HT-29 (cell line): ENCODE measurements at regions not wholly inside any gene's neighbourhood (a gene's known extent, or its start where the extent isn't known, plus 50 kb on each side); places are given as distances from the start of the nearest gene placed in this dataset.
"Not testable (repeated sequence)": the region's sequence is repeated elsewhere in the genome, so short reads cannot be mapped to it uniquely, and the experiment has no call there.

Experiments used
- DNase-seq: peaks from one replicate; pipeline ENCODE4 v3.0.0-alpha.2; 2015; ENCODE audit warnings: low spot score

DNA sequence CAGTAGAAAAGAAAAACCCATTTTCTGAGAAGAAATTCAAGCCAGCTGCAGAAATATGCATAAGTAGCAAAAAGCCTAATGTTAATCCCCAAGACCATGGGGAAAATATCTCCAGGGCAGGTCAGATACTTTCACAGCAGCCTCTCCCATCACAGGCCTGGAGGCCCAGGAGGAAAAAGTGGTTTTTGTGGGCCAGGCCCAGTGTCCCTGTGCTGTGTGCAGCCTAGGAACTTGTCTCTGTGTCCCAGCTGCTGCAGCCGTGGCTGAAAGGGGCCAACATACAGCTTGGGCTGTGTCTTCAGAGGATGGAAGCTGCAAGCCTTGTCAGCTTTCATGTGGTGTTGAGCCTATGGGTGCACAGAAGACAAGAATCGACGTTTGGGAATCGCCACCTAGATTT is 581.0 kb downstream of the C4orf33 start:
- DNase-seq = no peak

DNA sequence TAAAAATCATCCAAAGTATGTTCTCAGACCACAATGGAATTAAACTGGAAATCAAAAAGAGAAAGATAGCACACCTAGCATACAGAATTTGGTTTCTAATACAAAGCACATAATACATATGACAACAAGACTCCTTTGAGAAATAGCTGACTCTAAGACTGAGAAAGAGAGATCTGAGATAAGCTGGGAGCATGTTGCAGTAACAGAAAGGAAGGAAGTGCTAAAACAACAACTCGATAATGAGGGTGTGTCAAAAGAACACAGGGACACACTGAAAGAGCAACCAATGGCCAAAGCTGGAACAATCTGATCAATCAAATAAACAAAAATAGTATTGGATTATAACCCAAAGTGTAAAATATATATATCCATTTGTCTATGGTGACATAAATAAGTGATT is 586.6 kb downstream of the C4orf33 start:
- no peak for DNase-seq

DNA sequence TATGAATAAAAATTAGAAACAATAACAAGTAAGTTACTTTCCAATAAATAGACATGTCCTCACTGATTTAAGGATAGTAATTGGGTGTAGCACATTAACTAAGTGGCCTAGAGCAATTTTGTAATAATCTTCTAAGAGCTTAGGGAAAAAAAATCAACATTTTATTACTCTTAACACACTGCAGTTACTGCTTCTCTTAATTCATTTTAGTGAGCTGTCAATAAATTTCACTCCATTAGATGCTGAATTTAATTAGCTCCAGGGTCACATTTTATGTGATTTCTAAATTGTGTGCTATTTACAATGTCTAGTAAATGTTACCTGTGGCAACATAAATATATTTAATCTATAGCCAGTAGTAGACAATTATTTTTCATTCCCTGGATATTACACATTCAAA is 612.0 kb downstream of the C4orf33 start:
- no peak for DNase-seq

DNA sequence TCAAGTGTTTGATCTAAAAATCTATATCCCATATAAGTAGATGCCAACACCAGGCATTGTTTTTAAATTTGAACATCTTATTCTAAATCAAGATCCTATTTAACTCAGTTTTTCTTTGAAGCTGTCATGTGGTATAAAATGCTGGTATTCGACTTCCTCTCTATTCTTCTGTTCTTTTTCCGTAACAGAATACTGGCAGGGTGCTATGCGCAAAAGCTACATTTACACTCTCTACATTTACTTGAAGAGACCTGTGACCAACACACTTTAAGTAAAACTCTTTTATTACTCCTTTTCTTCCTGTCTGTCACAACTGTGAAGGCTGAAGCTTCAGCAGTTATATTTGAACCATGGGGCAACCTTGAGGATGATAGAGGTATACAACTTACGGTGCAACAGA is 612.8 kb downstream of the C4orf33 start:
- DNase-seq = no peak

DNA sequence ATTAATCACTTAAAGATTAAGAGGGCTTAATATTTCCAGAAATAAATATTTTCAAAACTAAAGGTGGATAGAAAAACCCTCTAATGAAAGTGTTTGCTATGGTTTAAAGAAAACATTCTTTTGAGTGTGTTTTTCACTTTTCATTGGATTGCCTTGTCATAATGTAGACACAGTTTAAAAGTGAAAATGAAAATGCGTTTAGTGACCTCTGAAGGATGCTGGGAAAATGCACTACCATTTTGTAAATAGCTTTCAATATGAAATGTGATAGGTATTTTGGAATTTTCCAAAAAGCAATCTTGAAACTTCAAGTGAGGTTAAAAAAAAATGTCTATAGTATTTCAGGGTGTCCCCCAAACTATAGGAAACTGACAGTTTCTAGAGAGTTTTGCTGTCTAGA is 642.2 kb downstream of the C4orf33 start:
- DNase-seq = no peak

DNA sequence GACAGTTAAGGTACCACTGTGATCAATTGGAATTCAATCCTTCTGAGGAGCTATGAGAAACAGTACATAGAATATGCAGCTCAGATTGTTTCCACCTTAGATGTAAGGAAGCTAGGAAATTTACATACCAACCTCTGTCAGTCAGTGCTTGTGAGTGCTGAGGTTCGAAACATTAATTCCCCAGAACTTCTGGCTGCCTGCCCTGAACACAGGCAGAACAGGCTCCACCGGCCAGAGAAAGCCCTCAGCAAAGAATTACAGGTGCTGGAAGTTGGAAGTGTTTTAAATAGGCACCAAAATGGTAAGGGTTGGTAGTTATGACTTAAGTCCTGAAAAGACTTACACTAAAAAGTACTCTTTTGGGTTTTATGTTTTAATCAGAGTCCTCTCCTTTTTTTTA is 651.8 kb downstream of the C4orf33 start:
- DNase-seq = no peak

DNA sequence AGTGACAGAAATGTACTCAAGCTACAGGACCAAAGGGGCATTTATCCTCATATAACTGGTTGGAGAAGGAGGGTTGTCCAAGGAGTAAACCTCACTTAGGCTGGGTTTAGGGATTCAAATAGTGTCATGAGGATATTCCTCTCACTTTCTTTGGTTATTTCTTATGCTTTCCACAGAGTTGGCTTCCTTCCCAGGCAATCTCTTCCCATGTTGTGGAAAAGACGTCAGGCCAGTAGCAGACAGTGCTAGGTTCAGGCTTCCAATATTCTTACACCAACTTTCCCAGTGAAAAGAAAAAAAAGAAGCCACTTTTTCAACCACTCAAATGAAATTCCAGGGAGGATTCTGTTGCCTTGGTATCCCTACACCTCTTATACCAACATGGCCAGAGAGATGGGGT is 653.0 kb downstream of the C4orf33 start:
- DNase-seq = no peak

DNA sequence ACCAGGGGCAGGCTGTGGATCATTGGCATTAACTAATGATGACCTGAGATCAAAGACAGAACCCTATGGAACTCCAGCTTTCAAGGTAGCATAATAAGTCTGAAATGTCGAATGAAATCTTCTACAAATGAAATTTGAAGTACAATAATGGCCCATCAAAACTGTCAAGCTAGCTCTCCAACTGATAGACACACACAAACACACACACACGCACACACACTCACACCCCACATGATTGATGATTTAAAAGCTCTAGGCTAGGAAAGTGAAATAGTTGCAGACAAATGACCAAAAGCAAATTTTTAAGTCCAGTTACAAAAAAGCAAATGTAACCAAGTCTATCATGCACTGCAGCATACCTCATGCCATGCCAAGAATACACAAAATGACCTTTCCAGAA is 655.7 kb downstream of the C4orf33 start:
- no peak for DNase-seq

DNA sequence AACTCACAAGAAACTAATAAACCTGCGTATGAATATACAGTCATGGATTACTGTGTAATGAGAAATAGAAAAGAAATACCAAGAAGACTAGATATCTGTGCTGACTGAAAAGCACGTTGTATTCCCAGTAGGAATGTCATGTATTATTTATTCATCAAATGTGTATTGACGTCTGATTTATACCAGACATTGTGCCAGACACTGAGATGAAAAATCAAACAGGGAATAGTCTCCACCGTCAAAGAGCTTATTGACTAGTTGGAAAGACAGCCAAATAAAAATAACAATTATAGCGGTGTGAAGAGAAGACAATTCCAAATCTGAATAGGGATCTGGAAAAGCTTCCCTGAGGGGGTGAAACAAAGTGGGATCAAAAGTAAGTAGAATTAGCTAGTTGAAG is 687.6 kb downstream of the C4orf33 start:
- DNase-seq = no peak

DNA sequence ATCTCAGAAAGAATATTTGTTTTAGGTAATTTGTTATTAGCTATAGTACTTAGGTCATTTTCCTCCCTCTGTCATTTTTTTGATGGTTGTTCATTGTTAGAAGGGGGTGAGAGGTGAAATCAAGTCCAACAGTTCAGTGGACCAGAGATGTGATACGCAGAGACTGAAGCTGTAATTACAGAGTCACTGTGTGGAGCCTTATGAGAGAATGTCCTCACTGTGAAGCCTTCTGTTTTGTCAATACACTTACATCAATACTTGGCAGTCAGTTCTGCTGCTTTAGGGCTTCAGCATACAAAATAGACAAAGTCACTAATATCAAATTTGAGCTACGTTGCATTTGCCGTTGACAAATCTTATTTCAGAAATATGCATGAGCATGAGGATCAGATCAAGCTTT is 692.5 kb downstream of the C4orf33 start:
- no peak for DNase-seq

DNA sequence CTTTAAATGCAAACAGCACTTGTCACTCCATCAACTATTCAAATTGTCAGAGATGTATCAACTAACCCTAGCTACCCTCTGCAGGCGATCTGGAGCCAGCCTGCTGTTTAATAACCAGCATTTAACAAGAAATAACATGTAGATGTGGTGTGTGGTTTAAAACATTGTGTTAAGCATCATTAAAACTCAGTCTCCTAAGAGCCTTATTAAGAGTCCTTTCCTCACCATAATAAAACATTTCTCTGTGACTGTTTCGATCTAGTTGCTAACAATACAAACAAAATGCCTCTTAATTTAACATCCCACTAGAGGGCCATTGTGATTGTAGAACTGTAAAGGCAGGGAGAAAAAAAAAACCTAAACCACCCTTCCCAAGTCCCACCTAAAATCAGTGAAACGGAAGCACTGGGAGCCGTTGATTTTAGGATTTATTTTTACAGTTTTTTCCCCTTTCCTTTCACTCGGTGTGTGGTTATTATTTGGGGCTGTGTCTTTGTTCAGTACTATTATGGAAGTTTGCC is 708.6 kb downstream of the C4orf33 start:
- no peak for DNase-seq

DNA sequence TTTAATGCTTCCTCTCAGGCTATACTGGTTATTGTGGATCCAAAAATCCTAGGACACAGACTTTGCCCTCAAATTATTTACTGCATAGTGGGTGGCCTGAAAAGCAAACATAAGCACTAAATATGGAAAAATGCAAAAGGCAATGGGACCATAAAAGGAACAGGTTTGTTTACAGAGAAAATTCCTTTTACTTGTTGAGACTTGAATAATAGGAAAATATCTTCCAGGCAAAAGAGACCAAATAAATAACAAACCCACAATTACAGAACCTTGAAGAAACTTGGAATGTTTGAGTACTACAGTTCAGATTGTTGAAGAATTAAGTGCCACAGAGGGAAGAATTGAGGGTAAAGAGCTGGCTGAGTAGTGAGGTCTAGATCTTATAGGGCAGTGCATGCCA is 711.0 kb downstream of the C4orf33 start:
- DNase-seq = no peak

DNA sequence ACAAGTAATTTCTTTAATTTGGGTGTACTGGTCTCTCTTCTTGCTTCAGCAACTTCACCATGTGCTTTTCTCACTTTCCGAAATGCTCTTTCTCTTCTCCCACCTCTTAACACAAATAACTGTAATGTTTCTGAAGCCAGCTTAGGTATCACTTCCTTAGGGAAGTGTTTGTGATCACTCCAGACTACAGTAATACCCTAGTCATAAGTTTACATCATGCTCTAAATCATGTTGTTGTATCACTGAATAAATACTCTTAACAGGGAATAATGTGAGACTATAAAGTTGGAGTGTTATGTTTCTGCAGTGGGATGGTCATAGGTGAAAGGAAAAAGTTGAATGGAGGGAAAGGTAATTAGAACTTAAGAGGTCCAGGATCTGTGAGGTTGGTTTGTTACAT is 712.3 kb downstream of the C4orf33 start:
- DNase-seq = no peak

DNA sequence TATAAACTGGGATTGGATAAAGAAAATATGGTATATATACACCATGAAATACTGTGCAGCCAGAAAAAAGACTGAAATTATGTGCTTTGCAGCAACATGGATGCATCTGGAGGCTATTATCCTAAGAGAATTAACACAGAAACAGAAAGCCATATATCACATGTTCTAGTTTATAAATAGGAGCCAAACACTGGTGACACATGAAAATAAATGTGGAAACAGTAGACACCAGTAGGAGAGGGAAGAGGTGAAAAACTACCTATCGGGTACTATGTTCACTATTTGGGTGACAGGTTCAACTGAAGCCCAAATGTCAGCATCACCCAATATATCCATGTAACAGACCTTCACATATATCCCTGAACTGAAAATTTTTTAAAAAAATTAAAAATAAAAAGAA is 725.1 kb downstream of the C4orf33 start:
- no peak for DNase-seq

DNA sequence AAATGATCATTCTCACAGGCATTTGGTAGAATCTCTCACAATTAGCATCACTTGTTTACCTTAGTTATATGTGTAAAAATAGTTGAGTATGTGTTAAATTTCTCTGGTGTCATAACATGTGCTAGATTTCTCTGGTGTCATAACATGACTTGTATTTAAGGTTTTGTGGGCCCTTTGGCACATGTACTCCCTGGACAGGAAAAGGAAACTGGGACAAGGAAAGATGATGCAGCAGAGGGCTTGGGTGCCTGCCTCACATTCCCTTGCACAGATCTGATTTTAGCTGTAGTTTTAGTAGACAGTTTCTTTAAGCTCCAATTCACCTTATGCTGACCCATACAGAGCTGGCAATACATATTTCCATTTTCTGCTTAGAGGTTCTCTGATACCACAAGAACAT is 726.0 kb downstream of the C4orf33 start:
- no peak for DNase-seq

DNA sequence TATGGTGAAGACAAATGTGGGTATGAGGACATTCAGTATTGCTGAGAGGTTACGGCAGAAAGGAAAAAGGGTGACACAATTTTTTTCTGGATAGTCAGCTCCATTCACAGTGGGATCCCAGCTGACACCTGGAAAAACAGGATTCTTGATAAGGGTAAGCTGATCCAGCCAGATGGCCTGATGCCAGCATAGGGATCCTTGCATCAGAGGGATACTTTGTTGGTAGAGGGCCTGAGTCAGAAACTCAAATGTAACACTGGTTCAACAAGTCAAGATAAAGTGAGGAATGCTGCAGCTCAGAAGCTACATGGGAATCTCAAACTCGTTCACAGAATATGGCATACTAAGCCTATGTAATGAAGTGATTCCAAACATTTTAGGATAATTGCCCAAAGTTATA is 726.7 kb downstream of the C4orf33 start:
- no peak for DNase-seq

DNA sequence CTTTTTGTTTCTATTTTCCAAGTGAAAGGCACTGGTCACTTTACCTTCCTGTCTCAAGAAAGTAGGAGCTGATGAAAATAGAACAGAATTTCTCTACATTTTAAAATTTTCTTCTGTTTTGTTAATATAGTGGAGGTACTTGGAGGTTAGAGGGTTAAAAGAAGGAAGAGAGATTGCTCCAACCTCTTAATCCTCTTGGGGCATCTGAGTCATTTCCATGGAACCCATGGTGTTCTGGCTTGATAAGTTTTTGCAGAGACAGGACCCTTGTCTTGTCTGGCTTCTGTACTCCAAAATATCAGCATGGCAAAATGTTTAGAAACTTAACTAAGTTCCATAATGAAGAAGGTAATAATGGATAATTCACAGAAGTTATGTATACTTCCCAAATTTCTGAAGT is 727.2 kb downstream of the C4orf33 start:
- DNase-seq = no peak

DNA sequence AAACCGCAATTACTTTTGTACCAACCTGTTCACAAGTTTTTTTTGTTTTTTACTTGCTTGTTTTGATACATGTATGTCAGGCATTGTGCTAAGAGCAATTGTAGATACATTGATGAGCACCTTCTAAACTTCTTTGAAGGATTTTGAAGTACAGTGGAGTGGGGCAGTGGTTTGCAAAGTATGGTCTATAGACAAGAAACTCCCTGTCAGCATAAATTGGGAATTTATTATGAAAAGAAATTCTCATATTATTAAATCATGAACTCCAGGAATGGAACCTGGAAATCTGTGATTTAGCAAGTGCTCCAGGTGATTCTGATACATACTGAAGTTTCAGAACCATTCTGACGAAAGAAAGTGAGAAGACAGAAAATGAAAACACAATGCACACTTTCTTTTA is 733.4 kb downstream of the C4orf33 start:
- no peak for DNase-seq

DNA sequence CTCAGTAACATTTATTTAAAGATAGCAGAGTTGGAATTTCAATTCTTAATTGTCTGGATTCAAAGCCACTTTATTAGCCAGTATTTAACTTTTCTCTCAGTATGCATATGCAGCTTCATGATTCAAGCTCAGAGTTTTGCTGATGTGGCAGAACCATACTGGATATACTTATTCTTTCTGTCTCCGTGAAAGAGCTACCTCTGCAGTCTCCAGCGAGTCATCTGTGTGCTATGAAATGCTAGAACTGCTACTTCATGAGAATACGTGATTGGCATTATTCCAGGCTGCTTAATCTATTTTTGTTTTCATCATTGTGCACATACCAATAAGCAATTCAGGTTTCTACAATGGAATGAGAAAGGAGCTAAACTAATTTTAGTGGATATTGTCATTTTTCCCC is 743.7 kb downstream of the C4orf33 start:
- no peak for DNase-seq

DNA sequence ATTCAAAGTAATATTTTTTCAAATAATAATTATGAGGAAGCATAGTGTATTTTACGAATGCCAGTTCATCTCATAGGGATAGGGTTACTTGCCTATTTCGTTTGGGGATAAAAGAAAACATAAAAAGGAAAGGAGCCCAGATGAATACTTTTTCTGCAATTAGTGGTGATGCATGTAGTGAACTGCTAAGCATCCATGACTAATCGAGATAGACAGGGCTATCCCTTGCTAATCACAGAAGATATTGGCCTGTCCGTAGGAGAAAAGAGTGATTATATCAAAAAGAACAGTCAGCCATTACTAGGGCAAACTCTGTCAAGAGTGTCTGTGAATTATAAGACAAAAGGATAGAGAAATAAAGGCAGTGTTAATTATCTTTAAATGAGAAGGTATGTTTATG is 746.1 kb downstream of the C4orf33 start:
- no peak for DNase-seq

DNA sequence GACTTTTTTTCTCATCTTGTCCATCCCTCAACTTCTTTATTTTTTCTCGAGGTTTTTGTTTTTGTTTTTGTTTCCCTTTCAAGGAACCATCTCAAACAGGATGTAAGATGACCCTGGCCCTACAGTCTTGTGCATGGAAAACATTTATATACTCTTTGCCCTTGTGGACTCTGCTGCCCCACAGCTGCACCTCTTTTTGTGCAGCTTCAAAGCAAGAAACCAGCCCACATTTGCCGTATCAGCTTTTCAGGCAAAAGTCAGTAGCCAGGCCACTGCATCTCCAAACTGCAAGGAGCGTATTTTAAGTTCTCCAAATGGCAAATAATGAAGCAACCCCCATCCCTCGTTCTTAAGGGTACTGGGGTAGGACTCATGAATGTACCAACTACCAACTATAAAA is 756.5 kb downstream of the C4orf33 start:
- DNase-seq = no peak

DNA sequence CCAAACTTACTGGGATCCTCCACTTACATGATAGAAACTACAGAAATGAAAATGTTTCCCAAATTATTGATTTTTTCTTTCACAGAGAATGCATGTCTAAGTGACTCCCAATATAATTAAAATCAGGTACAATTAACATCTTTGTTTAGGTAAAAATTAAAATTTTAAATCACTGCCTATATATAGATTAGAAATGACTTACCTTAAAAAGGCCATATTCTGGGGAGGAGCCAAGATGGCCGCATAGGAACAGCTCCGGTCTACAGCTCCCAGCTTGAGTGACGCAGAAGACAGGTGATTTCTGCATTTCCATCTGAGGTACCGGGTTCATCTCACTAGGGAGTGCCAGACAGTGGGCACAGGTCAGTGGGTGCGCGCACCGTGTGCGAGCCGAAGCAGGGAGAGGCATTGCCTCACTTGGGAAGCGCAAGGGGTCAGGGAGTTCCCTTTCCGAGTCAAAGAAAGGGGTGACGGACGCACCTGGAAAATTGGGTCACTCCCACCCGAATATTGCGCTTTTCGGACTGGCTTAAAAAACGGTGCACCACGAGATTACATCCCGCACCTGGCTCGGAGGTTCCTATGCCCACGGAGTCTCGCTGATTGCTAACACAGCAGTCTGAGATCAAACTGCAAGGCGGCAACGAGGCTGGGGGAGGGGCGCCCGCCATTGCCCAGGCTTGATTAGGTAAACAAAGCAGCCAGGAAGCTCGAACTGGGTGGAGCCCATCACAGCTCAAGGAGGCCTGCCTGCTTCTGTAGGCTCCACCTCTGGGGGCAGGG is 757.9 kb downstream of the C4orf33 start:
- not testable (repeated sequence) for DNase-seq

DNA sequence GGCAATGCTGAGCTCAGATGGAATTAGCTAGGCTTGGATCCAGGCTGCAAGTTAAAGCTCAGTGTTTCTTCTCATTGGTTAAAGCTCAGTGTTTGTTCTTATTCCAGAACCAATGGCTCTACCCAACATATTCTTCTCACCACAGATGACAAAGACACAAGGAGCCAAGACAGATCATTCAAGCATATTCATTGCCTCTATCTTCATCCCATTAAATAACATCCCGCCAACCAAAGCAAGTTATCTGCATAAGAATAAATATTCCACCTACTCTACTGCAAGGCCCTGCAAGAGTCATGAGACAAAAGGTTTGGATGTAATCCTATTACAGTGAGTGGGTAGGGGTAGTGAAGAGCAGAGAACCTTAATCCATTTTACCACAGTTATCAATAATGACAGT is 766.5 kb downstream of the C4orf33 start:
- no peak for DNase-seq

DNA sequence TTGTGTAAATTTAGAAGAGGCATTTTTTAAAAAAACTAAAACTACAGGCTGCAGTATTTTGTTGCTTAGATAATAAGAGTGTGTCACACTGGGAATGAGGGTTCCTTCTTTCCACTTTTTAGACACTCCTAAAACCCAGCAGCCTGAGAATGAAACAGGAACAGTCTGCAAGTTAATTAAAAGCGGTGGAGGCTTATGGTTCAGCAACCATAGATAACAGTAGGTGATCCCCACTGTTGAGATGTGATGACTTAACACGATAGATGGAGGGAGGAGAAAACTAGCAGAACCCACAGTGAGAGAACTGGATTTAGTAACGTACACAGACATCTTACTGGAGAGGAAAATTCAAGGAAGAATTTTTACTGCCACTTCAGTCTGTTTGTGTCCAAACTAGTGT is 767.3 kb downstream of the C4orf33 start:
- no peak for DNase-seq
